RKO (cell line): ENCODE measurements at regions not wholly inside any gene's neighbourhood (a gene's known extent, or its start where the extent isn't known, plus 50 kb on each side); places are given as distances from the start of the nearest gene placed in this dataset.
"Not testable (repeated sequence)": the region's sequence is repeated elsewhere in the genome, so short reads cannot be mapped to it uniquely, and the experiment has no call there.

Experiments
- DNase-seq: peaks from one replicate; pipeline ENCODE4 v3.0.0-alpha.2; 2016; ENCODE audit warnings: low spot score

GRCh38 chr7:149930374-149931068 lies 56.8 kb downstream of the ATP6V0E2 start:
- not testable (repeated sequence) for DNase-seq

GRCh38 chr7:149933776-149934175 lies 60.0 kb downstream of the ATP6V0E2 start:
- not testable (repeated sequence) for DNase-seq

- DNase-seq = not testable (repeated sequence)
Observed at GRCh38 chr7:149947346-149947745, 73.6 kb downstream of the ATP6V0E2 start.

- DNase-seq = not testable (repeated sequence)
Observed at GRCh38 chr7:149948444-149948843, 74.7 kb downstream of the ATP6V0E2 start.

- not testable (repeated sequence) for DNase-seq
Observed at GRCh38 chr7:149949863-149950577, 76.3 kb downstream of the ATP6V0E2 start.

- not testable (repeated sequence) for DNase-seq
Observed at GRCh38 chr7:149950578-149950924, 76.8 kb downstream of the ATP6V0E2 start.

DNA sequence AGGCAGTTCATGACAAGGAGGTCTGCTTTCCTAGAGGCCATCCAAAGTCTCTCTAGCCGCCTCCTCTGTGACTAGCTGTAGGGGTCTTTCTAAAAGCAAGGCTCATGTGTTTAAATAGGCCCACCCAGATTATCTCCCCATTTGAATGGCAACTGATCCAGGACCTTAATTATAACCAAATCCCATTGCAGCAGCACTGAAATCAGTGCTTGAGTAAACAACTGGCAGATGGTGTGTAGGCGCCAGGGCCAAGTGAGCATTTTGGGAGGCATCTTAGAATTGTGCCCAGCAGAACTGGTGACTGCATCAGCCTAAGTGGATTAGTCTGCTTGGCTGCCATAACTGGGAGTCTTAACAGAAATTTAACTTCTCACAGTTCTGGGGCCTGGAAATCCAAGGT lies 77.8 kb downstream of the ATP6V0E2 start:
- DNase-seq = not testable (repeated sequence)

- DNase-seq = not testable (repeated sequence)
Observed at GRCh38 chr7:149958880-149959279, 85.1 kb downstream of the ATP6V0E2 start.

DNA sequence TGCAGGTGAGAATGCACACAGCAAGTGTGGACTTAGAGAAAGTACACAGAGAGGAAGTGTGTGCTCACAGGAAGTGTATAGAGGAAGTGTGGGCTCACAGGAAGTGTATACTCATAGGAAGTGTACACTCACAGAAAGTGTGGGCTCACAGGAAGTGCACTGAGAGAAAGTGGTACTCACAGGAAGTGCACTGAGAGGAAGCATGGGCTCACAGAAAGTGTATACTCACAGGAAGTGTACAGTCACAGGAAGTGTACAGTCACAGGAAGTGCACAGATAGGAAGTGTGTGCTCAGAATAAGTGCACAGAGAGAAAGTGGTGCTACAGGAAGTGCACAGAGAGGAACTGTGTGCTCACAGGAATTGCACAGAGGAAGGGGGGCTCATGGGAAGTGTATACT lies 87.1 kb downstream of the ATP6V0E2 start:
- peak; percentile 86 for DNase-seq

DNA sequence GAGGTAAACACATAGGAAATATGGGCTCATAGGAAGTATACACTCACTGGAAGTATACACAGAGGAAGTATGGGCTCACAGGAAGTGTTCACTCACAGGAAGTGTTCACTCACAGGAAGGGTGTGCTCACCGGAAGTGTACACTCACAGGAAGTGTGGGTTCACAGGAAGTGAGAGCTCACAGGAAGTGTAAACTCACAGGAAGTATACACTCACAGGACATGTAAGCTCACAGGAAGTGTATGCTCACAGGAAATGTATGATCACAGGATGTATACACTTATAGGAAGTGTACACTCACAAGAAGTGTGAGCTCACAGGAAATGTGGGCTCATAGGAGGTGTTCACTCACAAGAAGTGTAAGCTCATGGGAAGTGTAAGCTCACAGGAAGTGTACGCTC lies 88.1 kb downstream of the ATP6V0E2 start:
- DNase-seq = peak; percentile 88

- DNase-seq = peak; percentile 16
Observed at GRCh38 chr7:149962685-149963319, 89.0 kb downstream of the ATP6V0E2 start.

GRCh38 chr7:149963985-149964384 lies 90.2 kb downstream of the ATP6V0E2 start:
- DNase-seq = not testable (repeated sequence)

DNA sequence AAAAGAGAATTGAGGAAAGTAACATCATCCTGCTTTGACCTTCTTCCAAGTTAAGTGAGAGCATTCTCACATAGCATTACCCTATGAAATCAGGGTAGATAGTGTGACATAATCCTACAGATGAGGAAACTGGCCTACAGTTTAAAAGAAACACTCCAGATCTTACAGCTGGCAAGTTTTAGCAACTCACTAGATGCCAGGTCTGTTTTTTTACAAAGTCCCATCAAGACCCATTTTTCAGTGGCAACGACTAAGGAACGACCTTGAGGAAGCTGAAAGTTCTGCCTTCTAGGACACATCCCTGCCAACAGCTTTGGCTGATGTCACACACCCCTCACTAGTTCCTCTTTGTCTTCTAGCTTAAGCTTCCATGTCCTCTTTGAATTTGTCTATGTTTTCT lies 92.7 kb downstream of the ATP6V0E2 start:
- not testable (repeated sequence) for DNase-seq

- not testable (repeated sequence) for DNase-seq
Observed at GRCh38 chr7:149972977-149973376, 99.2 kb downstream of the ATP6V0E2 start.

GRCh38 chr7:149973681-149974080 lies 99.9 kb downstream of the ATP6V0E2 start:
- not testable (repeated sequence) for DNase-seq

DNA sequence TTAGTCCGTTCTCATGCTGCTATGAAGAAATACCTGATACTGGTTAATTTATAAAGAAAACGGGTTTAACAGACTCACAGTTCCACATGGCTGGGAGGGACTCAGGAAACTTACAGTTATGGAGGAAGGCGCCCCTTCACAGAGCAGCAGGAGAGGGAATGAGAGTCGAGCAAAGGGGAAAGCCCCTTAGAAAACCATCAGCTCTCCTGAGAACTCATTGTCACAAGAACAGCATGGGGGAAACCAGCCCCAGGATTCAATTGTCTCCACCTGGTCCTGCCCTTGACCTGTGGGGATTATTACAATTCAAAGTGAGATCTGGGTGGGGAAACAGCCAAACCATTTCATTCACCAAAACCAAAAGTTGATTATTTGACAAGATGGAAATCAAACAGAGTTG lies 101.8 kb downstream of the ATP6V0E2 start:
- DNase-seq = not testable (repeated sequence)

DNA sequence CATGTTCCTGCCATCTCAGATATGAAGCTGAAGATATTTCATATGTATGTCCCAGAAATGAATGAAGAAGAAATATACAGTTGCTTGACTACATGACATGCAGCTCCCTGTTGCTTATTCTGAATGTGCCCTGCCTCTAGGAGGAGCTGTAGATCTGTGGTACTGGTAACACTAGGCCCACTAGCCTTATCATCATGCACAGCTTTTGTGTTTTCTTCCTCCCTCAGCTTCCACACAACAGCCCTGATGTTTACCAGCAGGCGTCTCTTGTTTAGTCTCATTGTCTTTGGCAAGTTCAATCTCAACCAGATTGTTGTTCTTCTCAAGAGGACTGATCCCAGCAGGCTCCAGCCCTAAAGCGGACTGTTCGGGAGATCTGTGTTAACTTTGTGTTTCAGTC lies 104.8 kb downstream of the ATP6V0E2 start:
- DNase-seq = not testable (repeated sequence)

DNA sequence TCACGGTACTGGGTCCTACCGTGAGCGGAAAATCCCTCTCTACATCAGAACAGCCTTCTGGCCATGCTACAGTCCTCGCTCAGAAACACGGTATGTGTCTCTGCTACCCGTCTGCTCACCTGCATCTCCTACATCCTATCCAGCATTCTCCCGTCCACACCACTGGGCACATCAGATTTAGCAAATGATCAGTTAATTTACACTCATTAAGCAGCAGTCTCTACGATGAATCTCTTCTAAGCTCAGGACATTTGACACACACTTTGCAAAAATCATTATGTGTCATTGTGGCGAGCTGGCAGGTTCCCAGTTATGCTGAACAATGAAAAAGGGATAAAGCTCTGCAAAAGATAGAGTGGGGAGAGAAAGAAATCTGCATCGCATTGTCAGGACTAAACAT lies 105.2 kb downstream of the ATP6V0E2 start:
- not testable (repeated sequence) for DNase-seq

- DNase-seq = not testable (repeated sequence)
Observed at GRCh38 chr7:149982537-149983112, 108.9 kb downstream of the ATP6V0E2 start.

- DNase-seq = not testable (repeated sequence)
Observed at GRCh38 chr7:149986866-149987265, 113.1 kb downstream of the ATP6V0E2 start.

- not testable (repeated sequence) for DNase-seq
Observed at GRCh38 chr7:149991652-149992302, 118.0 kb downstream of the ATP6V0E2 start.

DNA sequence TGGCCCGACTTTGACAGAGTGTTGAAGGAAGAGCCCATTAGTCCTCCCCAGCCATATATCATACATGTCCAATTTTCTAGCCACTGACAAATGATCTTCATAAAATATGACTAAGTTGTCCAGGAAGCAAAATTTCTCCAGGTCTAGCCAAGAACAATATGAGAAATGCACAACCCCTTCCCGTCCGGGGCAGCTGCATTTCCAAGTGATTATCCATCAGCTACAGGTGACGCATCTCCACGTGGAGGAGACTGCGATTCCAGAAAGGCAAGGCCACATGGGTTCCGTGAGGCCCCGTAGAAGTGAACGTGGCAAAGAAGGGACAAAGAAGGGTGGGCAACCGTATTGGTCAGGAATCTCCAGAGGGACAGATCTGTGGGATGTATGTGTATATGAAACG lies 118.6 kb downstream of the ATP6V0E2 start:
- DNase-seq = not testable (repeated sequence)
